Body of pancreas (tissue), 4 donors: ENCODE measurements at regions not wholly inside any gene's neighbourhood (a gene's known extent, or its start where the extent isn't known, plus 50 kb on each side); places are given as distances from the start of the nearest gene placed in this dataset.

Source experiments
- CTCF ChIP-seq, 7 experiments: fragments of 450-650 bp in 4 of 7; fragments of 200-600 bp in 3 of 7; sonication (generic) in 3 of 7; IDR thresholded peaks; one replicate each; pipeline ENCODE4 v1.5.1; 2016 to 2019; ENCODE audit warnings: antibody characterized with exemption in 7 of 7
- POLR2A ChIP-seq, 3 donors: fragments of 450-650 bp; IDR thresholded peaks; one replicate each; pipeline ENCODE4 v1.6.1; 2016; ENCODE audit warnings: antibody characterized with exemption in 3 of 3, mild to moderate bottlenecking in 2 of 3

- TF ChIP-seq CTCF (IDR thresholded peaks at IDR 0.05) (no peak), POLR2A (IDR thresholded peaks at IDR 0.05) (no peak)
Observed at GRCh38 chr5:8848997-8849594, 696.8 kb downstream of the SEMA5A start.
